RWPE2 (cell line): ENCODE measurements at regions not wholly inside any gene's neighbourhood (a gene's known extent, or its start where the extent isn't known, plus 50 kb on each side); places are given as distances from the start of the nearest gene placed in this dataset.
A peak's percentile ranks its signal among the peaks of the same experiment; 100 is the strongest.
"Not testable (repeated sequence)": the region's sequence is repeated elsewhere in the genome, so short reads cannot be mapped to it uniquely, and the experiment has no call there.

Experiments
- ATAC-seq: fragments of 200-7000 bp; cut with Tn5 transposase; 3 replicates; pipeline ENCODE4 v1.9.1; 2021; ENCODE audit warnings: low read depth
- DNase-seq: peaks from one replicate; pipeline ENCODE4 v3.0.0-alpha.2; 2020; ENCODE audit warnings: low spot score
- H3K27ac ChIP-seq: fragments of 450-650 bp; 2 replicates; pipeline ENCODE4 v1.5.1; 2017; ENCODE audit warnings: mild to moderate bottlenecking; ENCODE audit not compliant: poor library complexity, severe bottlenecking
- H3K27me3 ChIP-seq: fragments of 250-450 bp; sonication (Bioruptor Pico); 2 replicates; pipeline ENCODE4 v1.5.1; 2021; ENCODE audit warnings: mild to moderate bottlenecking, moderate library complexity; ENCODE audit not compliant: insufficient read depth, poor library complexity, severe bottlenecking
- H3K36me3 ChIP-seq: fragments of 250-450 bp; sonication (Bioruptor Pico); 2 replicates; pipeline ENCODE4 v1.5.1; 2020; ENCODE audit warnings: low read depth, mild to moderate bottlenecking, moderate library complexity
- H3K4me1 ChIP-seq: fragments of 250-450 bp; sonication (Bioruptor Pico); 2 replicates; pipeline ENCODE4 v1.5.1; 2021; ENCODE audit warnings: mild to moderate bottlenecking, moderate library complexity; ENCODE audit not compliant: insufficient read depth, poor library complexity, severe bottlenecking
- H3K4me3 ChIP-seq: fragments of 250-450 bp; sonication (Bioruptor Pico); 2 replicates; pipeline ENCODE4 v1.5.1; 2021; ENCODE audit warnings: mild to moderate bottlenecking, moderate library complexity; ENCODE audit not compliant: severe bottlenecking
- H3K9me3 ChIP-seq: fragments of 250-450 bp; sonication (Bioruptor Pico); 2 replicates; pipeline ENCODE4 v1.5.1; 2021; ENCODE audit warnings: mild to moderate bottlenecking, moderate library complexity; ENCODE audit not compliant: severe bottlenecking
- TF ChIP-seq, protein P1 (sequence below): fragments of 450-650 bp; IDR thresholded peaks from one replicate; pipeline ENCODE4 v1.5.1; 2017; ENCODE audit warnings: mild to moderate bottlenecking, moderate library complexity; ENCODE audit not compliant: poor library complexity, severe bottlenecking

- H3K27me3 ChIP-seq, result no peaks in the 10 kb centered on the region
- DNase-seq (no peak), ATAC-seq (no peak)
- no peak overlapping the region for H3K27ac ChIP-seq
- H3K36me3 ChIP-seq, result no peaks in the 10 kb centered on the region
- no peaks in the 10 kb centered on the region for H3K9me3 ChIP-seq
- no peaks in the 10 kb centered on the region for H3K4me1 ChIP-seq
- H3K4me3 ChIP-seq, result no peak overlapping the region
- TF ChIP-seq, protein P1, sequence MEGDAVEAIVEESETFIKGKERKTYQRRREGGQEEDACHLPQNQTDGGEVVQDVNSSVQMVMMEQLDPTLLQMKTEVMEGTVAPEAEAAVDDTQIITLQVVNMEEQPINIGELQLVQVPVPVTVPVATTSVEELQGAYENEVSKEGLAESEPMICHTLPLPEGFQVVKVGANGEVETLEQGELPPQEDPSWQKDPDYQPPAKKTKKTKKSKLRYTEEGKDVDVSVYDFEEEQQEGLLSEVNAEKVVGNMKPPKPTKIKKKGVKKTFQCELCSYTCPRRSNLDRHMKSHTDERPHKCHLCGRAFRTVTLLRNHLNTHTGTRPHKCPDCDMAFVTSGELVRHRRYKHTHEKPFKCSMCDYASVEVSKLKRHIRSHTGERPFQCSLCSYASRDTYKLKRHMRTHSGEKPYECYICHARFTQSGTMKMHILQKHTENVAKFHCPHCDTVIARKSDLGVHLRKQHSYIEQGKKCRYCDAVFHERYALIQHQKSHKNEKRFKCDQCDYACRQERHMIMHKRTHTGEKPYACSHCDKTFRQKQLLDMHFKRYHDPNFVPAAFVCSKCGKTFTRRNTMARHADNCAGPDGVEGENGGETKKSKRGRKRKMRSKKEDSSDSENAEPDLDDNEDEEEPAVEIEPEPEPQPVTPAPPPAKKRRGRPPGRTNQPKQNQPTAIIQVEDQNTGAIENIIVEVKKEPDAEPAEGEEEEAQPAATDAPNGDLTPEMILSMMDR, result no peak
Measured at GRCh38 chr4:18109676-18110075, 88.1 kb upstream of the LCORL start.

DNA sequence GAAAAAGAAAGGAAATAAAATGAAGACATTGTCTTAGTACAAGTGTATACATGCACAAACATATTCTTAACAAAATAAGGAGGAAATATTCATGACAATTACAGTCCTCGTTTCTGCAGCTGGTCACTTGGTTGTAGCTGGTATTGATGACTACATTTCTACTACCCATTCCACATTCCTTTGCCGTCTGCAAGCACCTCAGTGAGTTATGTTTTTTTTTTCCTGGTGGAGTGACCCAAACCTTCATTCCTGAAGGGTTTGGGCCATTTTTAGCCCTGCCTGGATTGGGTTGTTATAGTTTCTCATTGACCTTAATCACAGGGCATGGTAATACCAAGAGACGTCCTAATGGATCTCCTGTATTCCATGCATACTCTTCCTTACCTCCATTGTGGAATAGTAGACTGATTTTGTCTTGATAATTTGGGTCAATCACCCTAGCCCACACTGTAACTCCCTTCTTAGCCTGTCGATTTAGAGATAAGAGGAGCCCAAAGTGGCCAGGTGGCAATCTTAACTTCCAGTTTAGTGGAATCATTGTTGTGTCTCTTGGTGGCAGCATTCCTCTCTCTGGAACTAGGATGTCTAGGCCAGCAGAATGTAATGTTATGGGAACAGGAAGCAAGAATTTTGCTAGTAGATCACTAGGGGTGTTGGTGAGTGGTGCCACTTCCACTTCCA lies 86.4 kb upstream of the LCORL start:
- not testable (repeated sequence) for ATAC-seq, H3K27ac ChIP-seq, H3K9me3 ChIP-seq, H3K4me3 ChIP-seq, DNase-seq, H3K27me3 ChIP-seq, H3K36me3 ChIP-seq, H3K4me1 ChIP-seq

GRCh38 chr4:18106620-18107019 lies 85.1 kb upstream of the LCORL start:
- H3K27me3 ChIP-seq, result no peaks in the 10 kb centered on the region
- DNase-seq (no peak), ATAC-seq (no peak)
- no peaks in the 10 kb centered on the region for H3K9me3 ChIP-seq
- no peaks in the 10 kb centered on the region for H3K36me3 ChIP-seq
- H3K4me1 ChIP-seq, result no peaks in the 10 kb centered on the region
- TF ChIP-seq, protein P1, result no peak
- no peak overlapping the region for H3K27ac ChIP-seq
- H3K4me3 ChIP-seq, result no peak overlapping the region

DNA sequence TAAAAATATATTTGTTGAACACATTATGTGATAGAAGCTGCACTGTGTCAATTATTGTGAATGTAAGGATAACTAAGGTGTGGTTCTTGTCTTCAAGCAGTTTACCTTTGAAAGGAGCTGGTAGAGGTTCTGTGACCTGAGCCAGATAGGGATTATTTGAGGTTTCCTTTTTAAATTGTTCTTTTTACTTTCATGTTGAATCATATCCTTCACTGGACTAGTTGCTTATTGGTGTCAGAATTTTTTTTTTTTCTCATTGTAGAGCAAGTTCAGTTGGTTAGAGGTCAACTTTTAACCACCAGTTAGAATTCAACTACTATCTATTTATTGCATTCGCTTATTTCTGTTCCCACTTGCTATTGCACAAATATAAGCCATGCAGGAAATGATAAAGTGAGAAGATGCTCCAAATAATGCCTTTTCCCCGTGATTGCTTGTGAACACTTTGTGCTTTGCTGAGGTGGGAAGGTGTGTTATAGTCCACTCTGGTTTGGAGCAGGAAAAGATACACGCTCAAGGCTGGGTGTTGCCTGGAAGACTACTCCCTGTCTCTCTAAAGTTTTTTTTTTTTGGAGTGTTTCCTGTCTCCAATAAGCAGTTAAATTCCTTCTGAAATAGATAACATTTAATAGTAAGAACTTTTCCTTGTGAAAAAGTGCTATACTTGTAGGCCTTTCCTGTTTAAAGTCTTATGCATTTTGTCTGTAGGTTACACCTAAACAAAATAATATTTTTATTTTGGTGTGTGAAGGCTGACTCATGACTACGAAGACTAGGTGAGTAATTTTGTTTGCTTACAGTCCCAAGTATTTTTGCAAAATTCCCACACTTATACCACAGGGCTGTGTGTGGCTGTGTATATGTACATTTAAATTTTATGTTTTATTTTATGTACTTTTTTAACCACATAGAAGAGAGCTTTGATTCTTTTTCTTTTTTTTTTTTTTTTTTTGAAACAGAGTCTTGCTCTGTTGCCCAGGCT lies 83.8 kb upstream of the LCORL start:
- ATAC-seq, result 0 out of 3 replicates have a peak, but pooled peaks have one; percentile 44
- Histone ChIP-seq H3K4me3 (no peak overlapping the region), H3K9me3 (no peaks in the 10 kb centered on the region), H3K27ac (no peak overlapping the region), H3K36me3 (no peaks in the 10 kb centered on the region), H3K4me1 (no peaks in the 10 kb centered on the region), H3K27me3 (peaks cover 5% of the 10 kb centered on the region)
- TF ChIP-seq, protein P1, result no peak
- no peak for DNase-seq

DNA sequence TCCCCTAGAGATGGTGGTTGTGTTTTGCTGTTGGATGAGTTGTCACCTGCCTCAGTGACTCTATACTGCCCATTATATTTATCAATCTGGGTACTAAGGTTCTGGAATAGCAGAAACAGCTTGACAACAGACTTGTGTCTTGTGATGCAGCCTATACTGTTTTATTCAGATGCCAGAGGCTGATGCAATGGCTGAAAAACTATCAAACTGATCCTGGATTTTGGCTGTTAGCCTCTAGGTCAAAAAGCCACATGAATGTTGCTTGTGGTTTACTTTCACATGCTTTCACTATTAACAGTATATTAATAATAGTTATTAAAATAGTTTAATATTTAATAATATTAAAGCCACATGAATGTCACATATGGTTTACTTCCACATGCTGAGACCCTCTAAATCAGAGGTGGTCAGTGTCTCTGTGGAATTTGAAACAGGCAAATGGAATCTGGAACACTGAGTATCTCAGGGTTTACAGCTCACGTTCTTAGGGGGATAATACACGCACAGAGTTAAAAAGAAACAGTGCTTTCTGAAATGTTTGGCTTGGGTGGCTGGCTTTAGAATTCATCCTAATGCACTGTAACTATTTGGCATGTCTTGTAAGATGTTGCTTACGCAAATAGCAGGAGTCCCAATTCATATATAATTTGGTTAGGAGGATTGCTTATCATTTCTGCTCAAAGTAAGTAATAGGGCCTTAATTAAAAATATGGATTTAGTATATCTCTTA lies 82.5 kb upstream of the LCORL start:
- Histone ChIP-seq H3K27ac (no peak overlapping the region), H3K36me3 (no peaks in the 10 kb centered on the region), H3K4me3 (no peak overlapping the region), H3K4me1 (no peaks in the 10 kb centered on the region), H3K9me3 (no peaks in the 10 kb centered on the region), H3K27me3 (peaks cover 5% of the 10 kb centered on the region)
- DNase-seq (no peak), ATAC-seq (no peak)
- TF ChIP-seq, protein P1, result no peak
